Spleen (tissue), 7 donors: ENCODE measurements at regions not wholly inside any gene's neighbourhood (a gene's known extent, or its start where the extent isn't known, plus 50 kb on each side); places are given as distances from the start of the nearest gene placed in this dataset.

Experiments
- CTCF ChIP-seq, 11 experiments: fragments of 200-600 bp in 7 of 11; fragments of 450-650 bp in 4 of 11; sonication (generic) in 4 of 11; IDR thresholded peaks in 8 of 11; conservative IDR thresholded peaks in 3 of 11; 1 replicate in 7 of 11; 2 replicates in 4 of 11; pipeline versions ENCODE4 v1.4.0 to v1.8.0; 2016 to 2021; ENCODE audit warnings: antibody characterized with exemption in 11 of 11, inconsistent platforms in 4 of 11, mild to moderate bottlenecking in 1 of 11
- POLR2AphosphoS5 ChIP-seq, 3 donors: sonication (generic); formaldehyde crosslinking; IDR thresholded peaks; one replicate each; pipeline ENCODE4 v1.5.1; 2017; ENCODE audit warnings: antibody characterized with exemption in 3 of 3
- donor health status: DM: no; HTN: no; CAD: no; lungs with moderate emphysema.
- donor health status: DM: no; HTN: no; CAD: no.
- donor health status: DM: no; HTN: no; CAD: no.

- TF ChIP-seq POLR2AphosphoS5 (IDR thresholded peaks at IDR 0.05) (no peak), CTCF (IDR thresholded peaks at IDR 0.05 in 8 of 11, conservative IDR thresholded peaks at IDR 0.05 in 3 of 11) (no peak)
Observed at GRCh38 chr19:30718707-30719106, 346.5 kb downstream of the ZNF536 start.
